ENCODE measurements at regions not wholly inside any gene's neighbourhood (a gene's known extent, or its start where the extent isn't known, plus 50 kb on each side); places are given as distances from the start of the nearest gene placed in this dataset.
A peak's percentile ranks its signal among the peaks of the same experiment; 100 is the strongest.

GRCh38 chr4:67106861-67107460 lies 438.3 kb downstream of the CENPC start:
- DNase-seq = no peak

GRCh38 chr4:67104145-67104544 lies 441.2 kb downstream of the CENPC start:
- no peak for DNase-seq

GRCh38 chr4:67103001-67103747 lies 442.1 kb downstream of the CENPC start:
- DNase-seq = no peak

DNA sequence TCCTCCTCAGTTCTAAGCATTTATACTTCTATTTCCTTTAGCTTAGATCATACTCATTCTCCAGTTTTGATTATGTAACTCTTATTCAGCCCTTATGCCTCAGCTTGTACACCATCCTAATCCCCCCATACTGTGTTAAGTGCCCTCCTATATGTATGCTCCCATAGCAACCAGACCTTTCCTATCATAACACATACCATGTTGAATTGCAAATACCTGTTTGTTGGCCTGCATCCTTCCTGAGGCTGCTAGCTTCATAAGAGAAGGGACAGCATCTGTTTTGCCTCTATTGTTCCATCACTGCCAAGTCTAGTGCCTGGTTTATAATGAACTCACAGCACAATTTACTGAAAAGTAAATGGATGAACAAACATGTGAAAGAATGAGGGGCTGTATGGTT lies 443.7 kb downstream of the CENPC start:
- DNase-seq = no peak

GRCh38 chr4:67092351-67092750 lies 453.0 kb downstream of the CENPC start:
- DNase-seq = no peak

DNA sequence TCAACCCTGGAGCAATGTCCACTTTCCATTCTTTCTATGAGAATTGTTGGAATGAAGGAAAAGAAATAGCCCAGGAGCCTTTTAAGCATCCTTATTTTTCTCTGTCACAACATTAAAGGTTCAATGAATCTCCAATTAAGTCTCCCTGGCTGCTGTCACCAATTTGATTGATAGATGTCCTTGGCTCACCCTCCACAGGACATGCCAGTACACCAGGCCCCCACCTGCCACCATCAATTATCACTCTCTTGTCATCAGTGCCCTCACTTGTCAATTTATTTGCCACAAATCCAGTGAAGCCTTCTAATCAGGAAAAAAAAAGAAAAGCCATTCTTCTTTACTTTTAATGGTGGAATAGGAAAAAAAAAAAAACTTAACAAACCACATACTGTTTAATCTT lies 453.6 kb downstream of the CENPC start:
- no peak for DNase-seq

DNA sequence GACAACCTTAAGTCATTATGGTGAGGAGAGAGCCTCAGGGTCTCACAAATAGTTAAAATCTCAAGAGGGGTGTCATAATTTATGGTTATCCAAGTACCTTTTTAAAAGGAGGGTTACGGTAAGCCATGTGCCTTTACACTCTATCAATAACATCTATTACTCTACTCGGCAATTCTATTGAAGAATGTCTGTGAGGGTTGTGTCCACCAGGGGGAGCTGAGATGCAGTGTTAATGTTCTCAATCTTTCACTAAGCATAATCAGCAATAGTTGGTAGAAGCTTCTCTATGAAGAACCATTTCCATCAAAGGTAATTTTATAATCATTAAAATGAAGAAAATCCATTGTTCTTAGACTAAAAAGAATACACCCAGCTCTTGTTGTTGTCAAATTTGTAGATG lies 457.4 kb downstream of the CENPC start:
- DNase-seq = peak; percentile 37 to 47

DNA sequence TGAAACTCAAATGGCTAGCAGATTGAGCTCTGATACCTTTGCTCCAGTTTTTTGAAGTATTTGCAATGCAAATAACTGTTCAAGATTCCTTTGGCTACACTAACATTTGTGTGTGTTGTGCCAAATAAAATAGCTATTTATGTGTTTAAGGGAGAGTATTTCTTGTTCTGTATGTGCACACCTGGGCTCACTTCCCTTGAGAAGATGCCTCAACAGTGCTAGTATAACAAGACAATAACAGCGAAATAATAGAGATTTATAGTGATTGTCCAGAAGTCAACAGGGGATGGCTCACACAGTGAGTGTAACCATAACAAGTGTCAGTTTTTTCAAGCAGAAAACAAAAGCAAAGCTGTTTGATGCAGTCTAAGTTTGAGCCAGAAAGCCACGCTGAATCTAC lies 460.5 kb downstream of the CENPC start:
- DNase-seq = no peak

DNA sequence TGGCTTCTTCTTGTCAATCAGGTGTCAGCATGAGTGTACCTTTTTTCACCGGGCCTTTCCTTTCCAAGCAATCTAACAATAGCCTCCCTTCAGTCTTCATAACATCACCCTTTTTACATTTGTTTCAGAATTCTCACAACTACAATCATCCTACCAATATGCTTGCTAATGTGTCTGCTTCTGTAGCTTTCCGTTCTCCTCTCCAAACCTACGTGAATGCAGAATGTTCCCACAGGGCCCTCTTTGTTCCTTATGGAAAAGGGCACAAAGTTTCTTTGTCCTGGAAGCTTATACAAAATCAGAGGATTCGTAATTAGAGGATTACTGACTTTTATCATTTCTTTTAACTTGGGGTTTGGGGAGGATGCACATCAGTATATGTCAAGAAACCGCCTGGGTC lies 461.8 kb downstream of the CENPC start:
- no peak for DNase-seq

GRCh38 chr4:67082746-67083145 lies 462.6 kb downstream of the CENPC start:
- no peak for DNase-seq

DNA sequence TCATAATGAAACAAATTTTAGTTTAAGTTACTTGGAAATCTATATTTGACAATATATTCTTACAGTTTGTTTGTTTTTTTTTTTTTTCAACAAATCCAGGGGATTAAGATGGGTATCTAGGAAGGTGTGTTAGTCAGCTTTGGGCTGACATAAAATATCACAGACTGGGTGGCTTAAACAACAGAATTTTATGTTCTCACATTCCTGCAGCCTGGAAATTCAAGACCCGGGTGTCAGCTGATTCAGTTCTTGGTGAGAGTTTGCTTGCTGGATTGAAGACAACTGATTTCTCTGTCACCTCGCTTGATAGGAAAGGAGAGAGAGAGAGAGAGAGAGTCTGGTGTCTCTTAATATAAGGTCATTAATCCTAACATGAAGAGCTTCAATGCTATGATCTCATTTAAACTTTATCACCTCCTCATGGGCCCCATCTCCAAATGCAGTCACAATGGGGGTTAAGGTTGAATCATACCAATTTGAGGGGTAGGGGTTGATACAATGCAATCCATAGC lies 465.2 kb downstream of the CENPC start:
- no peak for DNase-seq

DNA sequence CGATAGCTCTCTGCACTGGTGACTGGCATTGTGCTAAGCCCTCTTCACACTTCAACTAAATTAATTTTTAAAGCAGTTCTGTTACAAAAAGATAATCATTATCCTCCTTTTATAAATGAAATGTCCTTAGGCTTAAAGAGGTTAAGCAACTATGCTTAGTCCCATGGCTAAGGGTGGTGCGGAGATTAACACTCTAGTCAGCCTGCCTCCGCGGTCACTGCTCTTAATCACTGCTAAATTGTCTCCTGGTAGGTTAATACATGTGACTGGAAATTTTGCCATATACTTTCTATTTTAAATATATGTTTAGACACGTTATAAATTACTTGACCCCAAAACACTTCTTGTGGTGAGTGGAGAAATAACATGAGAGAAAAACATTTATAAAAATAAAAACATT lies 473.7 kb downstream of the CENPC start:
- no peak for DNase-seq

DNA sequence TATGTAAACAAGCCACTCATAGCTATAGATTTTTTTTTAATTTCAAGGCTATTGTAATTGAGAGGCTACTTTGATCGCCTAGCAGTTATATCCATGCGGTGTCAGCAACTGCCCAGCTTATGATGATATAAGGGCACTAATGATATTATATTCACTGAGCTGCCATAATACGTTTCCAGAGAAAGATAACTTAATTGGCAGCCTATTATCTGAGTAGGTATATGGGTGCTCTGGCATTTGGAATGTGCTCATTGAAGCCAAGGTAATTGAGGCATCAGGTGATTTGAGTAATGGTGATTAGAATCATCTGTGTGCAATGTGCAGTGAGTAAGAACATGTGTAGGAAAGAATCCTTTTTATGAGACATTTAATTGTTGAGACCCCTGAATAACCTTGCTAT lies 490.0 kb downstream of the CENPC start:
- no peak for DNase-seq

GRCh38 chr4:67054896-67055295 lies 490.4 kb downstream of the CENPC start:
- DNase-seq = no peak

DNA sequence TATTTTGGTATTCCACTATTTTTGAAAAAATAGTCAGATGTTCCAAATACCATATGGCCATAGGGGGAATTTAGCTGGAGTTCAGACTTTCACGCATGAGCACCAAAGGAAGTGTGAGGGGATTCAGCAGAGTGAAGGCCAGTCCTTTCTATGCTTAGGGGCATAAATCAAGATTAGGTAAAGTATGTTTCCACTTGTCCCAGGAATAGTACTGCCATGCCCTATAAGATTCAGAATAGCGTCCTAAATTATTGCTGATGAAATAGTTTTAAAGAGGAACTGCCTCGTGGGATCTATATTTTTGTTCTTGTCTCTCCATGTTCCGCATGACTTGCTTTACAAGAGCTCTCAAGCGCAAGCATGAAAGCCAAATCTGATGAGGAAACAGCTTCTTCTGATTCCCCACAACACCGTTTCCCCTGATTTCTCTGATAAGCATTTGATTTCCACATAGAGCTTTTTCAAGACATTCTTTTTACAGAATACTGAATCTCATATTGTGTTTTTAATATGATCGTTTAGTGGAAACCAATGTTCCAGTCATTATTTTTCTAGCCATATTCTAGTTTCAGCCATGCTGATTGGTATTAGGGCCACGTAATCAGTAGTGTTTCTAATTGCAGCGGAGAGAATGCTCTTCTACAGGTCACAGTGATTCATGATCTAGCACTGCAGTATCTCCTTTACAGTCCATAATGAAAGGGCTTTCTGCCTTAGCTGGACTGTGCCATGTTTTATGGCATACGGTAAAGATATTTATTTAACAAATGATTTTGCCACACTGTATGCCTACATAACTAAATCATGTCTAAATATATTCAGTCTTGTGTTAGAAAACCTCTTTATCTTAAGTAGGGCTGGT lies 492.3 kb downstream of the CENPC start:
- DNase-seq = no peak

DNA sequence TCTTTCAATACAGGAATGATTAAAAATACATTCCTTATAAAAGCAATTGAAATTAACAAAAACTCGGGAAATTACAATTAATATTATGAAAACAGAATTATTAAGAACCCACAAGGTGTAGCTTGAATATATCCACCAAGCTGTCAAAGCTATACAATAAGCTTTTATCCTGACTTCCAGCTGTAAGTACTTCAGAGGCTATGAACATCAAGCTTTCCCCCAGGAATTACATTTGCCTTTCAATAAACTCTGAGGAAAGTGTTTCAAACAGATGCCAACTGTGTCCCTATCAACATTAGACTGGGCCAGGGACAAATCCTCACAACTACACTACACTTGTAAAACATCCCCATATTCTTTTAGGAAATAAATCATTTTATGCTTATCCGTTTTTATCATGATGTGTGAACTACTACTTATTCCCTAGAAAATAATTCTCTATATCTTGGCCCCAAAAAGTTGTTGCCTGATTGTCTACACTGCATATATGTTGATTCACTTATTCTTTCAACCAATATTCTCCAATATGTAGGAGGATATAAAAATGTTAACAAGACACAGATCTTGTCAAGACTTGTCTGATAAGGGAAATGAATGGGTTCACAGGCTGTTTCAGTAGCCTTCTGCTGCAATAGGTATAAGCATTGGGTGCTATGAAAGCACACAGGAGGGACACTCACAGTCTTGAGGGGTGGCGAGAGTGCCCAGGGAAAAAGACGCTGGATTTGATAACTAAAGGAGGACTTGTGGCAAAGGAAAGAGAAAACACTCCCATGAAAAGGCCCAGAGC lies 494.1 kb downstream of the CENPC start:
- no peak for DNase-seq

DNA sequence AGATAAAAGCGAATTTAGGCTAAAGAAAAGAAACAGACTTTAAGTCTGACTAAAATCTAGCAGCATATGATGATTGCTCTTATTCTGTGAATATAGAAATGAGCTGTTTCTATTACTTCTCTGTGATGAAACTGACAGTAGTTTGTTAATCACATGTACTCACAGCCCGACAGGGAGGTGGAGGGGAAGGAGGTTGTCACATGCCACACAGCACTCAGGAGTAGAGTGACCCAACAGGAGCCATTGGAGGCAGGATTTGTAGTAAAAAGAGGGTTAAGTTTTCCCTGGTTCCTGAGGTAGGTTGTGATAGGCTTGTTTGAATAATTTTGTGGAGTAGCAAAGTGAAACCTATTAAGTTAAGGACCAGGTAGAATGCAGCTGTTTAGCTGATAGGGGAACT lies 495.9 kb downstream of the CENPC start:
- no peak for DNase-seq

GRCh38 chr4:67048530-67048929 lies 496.8 kb downstream of the CENPC start:
- no peak for DNase-seq

DNA sequence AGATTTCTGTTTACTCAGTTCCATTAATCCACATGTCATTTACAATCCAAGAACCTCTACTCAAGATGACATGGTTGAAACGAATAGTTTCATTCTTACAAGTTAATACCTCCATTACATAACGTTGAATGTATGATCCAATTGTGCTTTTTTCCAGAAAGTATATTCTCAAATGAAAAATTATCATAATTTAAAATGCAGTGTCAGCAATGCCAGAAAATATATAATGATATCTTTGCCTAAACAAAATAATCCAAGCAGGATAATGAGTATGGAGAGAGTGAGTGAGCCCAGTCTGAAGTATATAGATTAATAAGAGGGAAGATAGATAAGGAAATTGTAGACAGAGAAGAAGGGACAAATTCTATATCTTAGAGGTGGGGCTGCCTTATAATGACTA lies 505.0 kb downstream of the CENPC start:
- no peak for DNase-seq

GRCh38 chr4:67038228-67038566 lies 507.1 kb downstream of the CENPC start:
- DNase-seq = no peak

GRCh38 chr4:67037504-67038227 lies 507.6 kb downstream of the CENPC start:
- DNase-seq = no peak

- DNase-seq = no peak
Observed at GRCh38 chr4:67036791-67037190, 508.5 kb downstream of the CENPC start.

All from activated T-cell treated with anti-CD3 and anti-CD28 coated beads, Interleukin-2, amount 50 U/mL, for 48 hours (primary cell).